ENCODE measurements at regions not wholly inside any gene's neighbourhood (a gene's known extent, or its start where the extent isn't known, plus 50 kb on each side); places are given as distances from the start of the nearest gene placed in this dataset.

GRCh38 chr5:158477214-158477613 is 618.3 kb upstream of the CLINT1 start:
- no peak for DNase-seq
- no peak overlapping the region for H3K4me3 ChIP-seq (ENCODE audit: insufficient read depth, low read depth, low read length, poor library complexity, severe bottlenecking)
- no peaks in the 10 kb centered on the region for H3K4me1 ChIP-seq (ENCODE audit: control insufficient read depth, insufficient read depth, low read length, poor library complexity, severe bottlenecking)
- no peaks in the 10 kb centered on the region for H3K36me3 ChIP-seq (ENCODE audit: control insufficient read depth, insufficient read depth, low read length)
- no peaks in the 10 kb centered on the region for H3K27me3 ChIP-seq (replicated peaks; ENCODE audit: control insufficient read depth, insufficient read depth, low read length, poor library complexity, severe bottlenecking)
- H3K9me3 ChIP-seq (ENCODE audit: control insufficient read depth, low read length): no peaks in the 10 kb centered on the region
- no peak overlapping the region for H3K27ac ChIP-seq (ENCODE audit: insufficient read depth, low read length, poor library complexity, severe bottlenecking)

GRCh38 chr5:158473016-158473635 is 614.2 kb upstream of the CLINT1 start:
- Histone ChIP-seq H3K9me3 (ENCODE audit: control insufficient read depth, low read length) (no peaks in the 10 kb centered on the region), H3K36me3 (ENCODE audit: control insufficient read depth, insufficient read depth, low read length) (no peaks in the 10 kb centered on the region), H3K27ac (ENCODE audit: insufficient read depth, low read length, poor library complexity, severe bottlenecking) (no peak overlapping the region), H3K4me1 (ENCODE audit: control insufficient read depth, insufficient read depth, low read length, poor library complexity, severe bottlenecking) (no peaks in the 10 kb centered on the region), H3K4me3 (ENCODE audit: insufficient read depth, low read depth, low read length, poor library complexity, severe bottlenecking) (no peak overlapping the region), H3K27me3 (replicated peaks; ENCODE audit: control insufficient read depth, insufficient read depth, low read length, poor library complexity, severe bottlenecking) (no peaks in the 10 kb centered on the region)
- DNase-seq: no peak

- Histone ChIP-seq H3K9me3 (ENCODE audit: control insufficient read depth, low read length) (no peaks in the 10 kb centered on the region), H3K27me3 (replicated peaks; ENCODE audit: control insufficient read depth, insufficient read depth, low read length, poor library complexity, severe bottlenecking) (no peaks in the 10 kb centered on the region), H3K4me3 (ENCODE audit: insufficient read depth, low read depth, low read length, poor library complexity, severe bottlenecking) (no peak overlapping the region), H3K4me1 (ENCODE audit: control insufficient read depth, insufficient read depth, low read length, poor library complexity, severe bottlenecking) (no peaks in the 10 kb centered on the region), H3K27ac (ENCODE audit: insufficient read depth, low read length, poor library complexity, severe bottlenecking) (no peak overlapping the region), H3K36me3 (ENCODE audit: control insufficient read depth, insufficient read depth, low read length) (no peaks in the 10 kb centered on the region)
- DNase-seq: no peak
Measured at GRCh38 chr5:158471535-158471924, 612.6 kb upstream of the CLINT1 start.

GRCh38 chr5:158470764-158471534 is 612.0 kb upstream of the CLINT1 start:
- Histone ChIP-seq H3K27ac (ENCODE audit: insufficient read depth, low read length, poor library complexity, severe bottlenecking) (no peak overlapping the region), H3K4me1 (ENCODE audit: control insufficient read depth, insufficient read depth, low read length, poor library complexity, severe bottlenecking) (no peaks in the 10 kb centered on the region), H3K27me3 (replicated peaks; ENCODE audit: control insufficient read depth, insufficient read depth, low read length, poor library complexity, severe bottlenecking) (no peaks in the 10 kb centered on the region), H3K36me3 (ENCODE audit: control insufficient read depth, insufficient read depth, low read length) (no peaks in the 10 kb centered on the region), H3K4me3 (ENCODE audit: insufficient read depth, low read depth, low read length, poor library complexity, severe bottlenecking) (no peak overlapping the region), H3K9me3 (ENCODE audit: control insufficient read depth, low read length) (no peaks in the 10 kb centered on the region)
- DNase-seq: no peak

DNA sequence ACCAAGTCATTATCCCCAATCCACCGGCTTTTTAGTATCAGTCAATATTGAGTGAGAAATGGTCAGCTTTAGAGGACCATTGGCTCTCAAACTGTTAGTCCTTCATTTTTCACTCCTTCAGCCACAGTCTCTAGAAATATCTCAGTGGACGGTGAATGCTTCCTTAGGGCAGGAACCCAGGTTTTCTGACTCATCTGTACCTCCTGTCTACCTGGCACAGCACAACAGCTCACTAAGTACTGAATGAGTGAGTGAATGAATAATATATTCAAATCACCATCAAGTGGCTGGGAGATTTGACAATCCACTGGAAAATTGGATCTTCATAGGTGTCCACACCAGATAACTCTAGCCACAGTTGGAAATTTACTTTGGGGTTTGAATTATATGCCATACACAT is 609.5 kb upstream of the CLINT1 start:
- no peaks in the 10 kb centered on the region for H3K4me1 ChIP-seq (ENCODE audit: control insufficient read depth, insufficient read depth, low read length, poor library complexity, severe bottlenecking)
- no peak overlapping the region for H3K27ac ChIP-seq (ENCODE audit: insufficient read depth, low read length, poor library complexity, severe bottlenecking)
- H3K36me3 ChIP-seq (ENCODE audit: control insufficient read depth, insufficient read depth, low read length): no peaks in the 10 kb centered on the region
- H3K9me3 ChIP-seq (ENCODE audit: control insufficient read depth, low read length): no peaks in the 10 kb centered on the region
- no peak for DNase-seq
- H3K4me3 ChIP-seq (ENCODE audit: insufficient read depth, low read depth, low read length, poor library complexity, severe bottlenecking): no peak overlapping the region
- H3K27me3 ChIP-seq (replicated peaks; ENCODE audit: control insufficient read depth, insufficient read depth, low read length, poor library complexity, severe bottlenecking): no peaks in the 10 kb centered on the region

DNA sequence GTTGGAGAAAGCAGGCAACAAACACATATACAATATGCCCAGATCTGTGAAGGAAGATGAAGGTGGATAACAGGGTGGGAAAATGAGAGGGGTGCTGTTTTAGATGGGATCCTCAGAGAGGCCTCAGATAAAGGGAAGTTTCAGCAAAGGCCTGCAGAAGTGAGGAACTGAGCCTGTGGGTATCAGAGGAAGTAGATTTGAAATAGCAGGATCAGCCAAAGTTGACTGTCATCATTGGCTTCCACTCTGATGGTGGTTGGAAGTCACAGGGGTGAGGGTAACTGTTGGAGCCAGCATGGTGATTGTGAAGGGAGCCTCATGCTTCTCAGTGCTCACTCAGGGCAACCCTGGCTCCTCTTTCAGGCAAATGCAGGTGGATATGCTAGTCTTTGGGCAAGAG is 607.2 kb upstream of the CLINT1 start:
- DNase-seq: no peak
- Histone ChIP-seq H3K27me3 (replicated peaks; ENCODE audit: control insufficient read depth, insufficient read depth, low read length, poor library complexity, severe bottlenecking) (no peaks in the 10 kb centered on the region), H3K4me1 (ENCODE audit: control insufficient read depth, insufficient read depth, low read length, poor library complexity, severe bottlenecking) (no peaks in the 10 kb centered on the region), H3K27ac (ENCODE audit: insufficient read depth, low read length, poor library complexity, severe bottlenecking) (no peak overlapping the region), H3K36me3 (ENCODE audit: control insufficient read depth, insufficient read depth, low read length) (no peaks in the 10 kb centered on the region), H3K9me3 (ENCODE audit: control insufficient read depth, low read length) (no peaks in the 10 kb centered on the region), H3K4me3 (ENCODE audit: insufficient read depth, low read depth, low read length, poor library complexity, severe bottlenecking) (no peak overlapping the region)

- no peak for DNase-seq
Measured at GRCh38 chr5:158465086-158465972, 606.4 kb upstream of the CLINT1 start.

DNA sequence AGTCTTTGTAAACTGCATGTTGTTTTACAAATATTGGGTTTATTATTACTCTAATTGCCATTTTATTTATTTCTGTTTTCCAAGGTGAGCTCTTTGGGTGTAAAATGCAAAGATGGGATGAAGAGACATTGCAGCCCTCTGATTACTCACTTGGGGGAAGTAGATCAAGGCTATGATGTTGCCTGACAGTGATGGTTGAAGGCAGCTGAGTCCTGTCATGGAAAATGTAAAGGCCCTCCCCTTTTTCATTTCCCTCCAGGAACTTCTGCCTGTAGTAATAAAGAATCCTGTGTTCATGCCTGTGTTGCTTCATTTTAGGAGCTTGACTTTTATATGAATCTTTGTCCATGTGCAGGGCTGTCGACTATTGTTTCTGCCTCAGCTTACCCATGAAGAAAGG is 605.4 kb upstream of the CLINT1 start:
- no peak overlapping the region for H3K4me3 ChIP-seq (ENCODE audit: insufficient read depth, low read depth, low read length, poor library complexity, severe bottlenecking)
- no peak for DNase-seq
- no peaks in the 10 kb centered on the region for H3K27me3 ChIP-seq (replicated peaks; ENCODE audit: control insufficient read depth, insufficient read depth, low read length, poor library complexity, severe bottlenecking)
- no peak overlapping the region for H3K27ac ChIP-seq (ENCODE audit: insufficient read depth, low read length, poor library complexity, severe bottlenecking)
- no peaks in the 10 kb centered on the region for H3K36me3 ChIP-seq (ENCODE audit: control insufficient read depth, insufficient read depth, low read length)
- H3K4me1 ChIP-seq (ENCODE audit: control insufficient read depth, insufficient read depth, low read length, poor library complexity, severe bottlenecking): no peaks in the 10 kb centered on the region
- no peaks in the 10 kb centered on the region for H3K9me3 ChIP-seq (ENCODE audit: control insufficient read depth, low read length)

More at GRCh38 chr5:158465086-158465972, 606.4 kb upstream of the CLINT1 start:
- Histone ChIP-seq H3K27me3 (replicated peaks; ENCODE audit: control insufficient read depth, insufficient read depth, low read length, poor library complexity, severe bottlenecking) (no peaks in the 10 kb centered on the region), H3K4me1 (ENCODE audit: control insufficient read depth, insufficient read depth, low read length, poor library complexity, severe bottlenecking) (no peaks in the 10 kb centered on the region), H3K4me3 (ENCODE audit: insufficient read depth, low read depth, low read length, poor library complexity, severe bottlenecking) (no peak overlapping the region), H3K27ac (ENCODE audit: insufficient read depth, low read length, poor library complexity, severe bottlenecking) (no peak overlapping the region), H3K9me3 (ENCODE audit: control insufficient read depth, low read length) (no peaks in the 10 kb centered on the region), H3K36me3 (ENCODE audit: control insufficient read depth, insufficient read depth, low read length) (no peaks in the 10 kb centered on the region)

GRCh38 chr5:158463938-158464337 is 605.0 kb upstream of the CLINT1 start:
- H3K27ac ChIP-seq (ENCODE audit: insufficient read depth, low read length, poor library complexity, severe bottlenecking): no peak overlapping the region

GRCh38 chr5:158463188-158463587 is 604.2 kb upstream of the CLINT1 start:
- Histone ChIP-seq H3K27ac (ENCODE audit: insufficient read depth, low read length, poor library complexity, severe bottlenecking) (no peak overlapping the region), H3K27me3 (replicated peaks; ENCODE audit: control insufficient read depth, insufficient read depth, low read length, poor library complexity, severe bottlenecking) (no peaks in the 10 kb centered on the region), H3K9me3 (ENCODE audit: control insufficient read depth, low read length) (no peaks in the 10 kb centered on the region), H3K36me3 (ENCODE audit: control insufficient read depth, insufficient read depth, low read length) (no peaks in the 10 kb centered on the region), H3K4me1 (ENCODE audit: control insufficient read depth, insufficient read depth, low read length, poor library complexity, severe bottlenecking) (no peaks in the 10 kb centered on the region), H3K4me3 (ENCODE audit: insufficient read depth, low read depth, low read length, poor library complexity, severe bottlenecking) (no peak overlapping the region)
- DNase-seq: no peak

More at GRCh38 chr5:158463938-158464337, 605.0 kb upstream of the CLINT1 start:
- Histone ChIP-seq H3K4me3 (ENCODE audit: insufficient read depth, low read depth, low read length, poor library complexity, severe bottlenecking) (no peak overlapping the region), H3K9me3 (ENCODE audit: control insufficient read depth, low read length) (no peaks in the 10 kb centered on the region), H3K27me3 (replicated peaks; ENCODE audit: control insufficient read depth, insufficient read depth, low read length, poor library complexity, severe bottlenecking) (no peaks in the 10 kb centered on the region), H3K36me3 (ENCODE audit: control insufficient read depth, insufficient read depth, low read length) (no peaks in the 10 kb centered on the region), H3K4me1 (ENCODE audit: control insufficient read depth, insufficient read depth, low read length, poor library complexity, severe bottlenecking) (no peaks in the 10 kb centered on the region)
- no peak for DNase-seq

Data from effector memory CD4-positive, alpha-beta T cell (primary cell).